ENCODE measurements at regions not wholly inside any gene's neighbourhood (a gene's known extent, or its start where the extent isn't known, plus 50 kb on each side); places are given as distances from the start of the nearest gene placed in this dataset.

DNA sequence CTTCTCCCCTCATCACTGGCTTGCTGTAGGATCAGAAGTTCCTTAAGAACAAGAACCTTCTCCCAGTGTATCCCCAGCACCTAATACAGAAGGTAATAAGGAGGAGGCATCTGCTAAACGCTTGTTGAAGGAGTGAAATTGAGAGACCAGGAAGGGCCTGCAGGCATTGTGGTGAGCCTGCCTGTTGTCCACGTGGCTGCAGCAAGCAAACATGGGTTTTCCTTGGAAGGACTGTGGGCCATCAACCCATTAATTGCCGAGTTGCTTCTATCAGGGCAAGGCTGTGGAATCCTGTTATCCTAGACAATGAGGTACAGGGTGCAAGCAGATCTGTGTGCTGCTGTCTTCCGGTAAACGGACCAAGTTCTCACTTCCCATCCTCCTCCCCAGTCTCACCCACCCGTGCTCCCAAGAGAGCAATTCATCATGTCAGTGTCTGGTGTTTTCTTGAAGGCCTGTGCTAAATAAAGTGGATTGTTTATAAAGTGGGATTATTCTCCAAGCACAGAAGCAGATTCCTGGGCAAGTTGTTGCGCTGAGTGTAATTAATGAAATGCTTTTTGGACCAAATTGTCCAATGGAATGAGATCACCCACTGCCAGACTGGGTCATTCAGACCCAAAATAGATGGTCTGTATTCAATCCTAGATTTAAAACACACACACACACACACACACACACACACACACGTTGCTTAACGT lies 164.6 kb upstream of the CDYL start:
- TF ChIP-seq EP300 (IDR thresholded peaks at IDR 0.05) (peak; percentile 76), POLR2A (IDR thresholded peaks at IDR 0.05; ENCODE audit: low read depth) (no peak)
- TF ChIP-seq, protein P1, sequence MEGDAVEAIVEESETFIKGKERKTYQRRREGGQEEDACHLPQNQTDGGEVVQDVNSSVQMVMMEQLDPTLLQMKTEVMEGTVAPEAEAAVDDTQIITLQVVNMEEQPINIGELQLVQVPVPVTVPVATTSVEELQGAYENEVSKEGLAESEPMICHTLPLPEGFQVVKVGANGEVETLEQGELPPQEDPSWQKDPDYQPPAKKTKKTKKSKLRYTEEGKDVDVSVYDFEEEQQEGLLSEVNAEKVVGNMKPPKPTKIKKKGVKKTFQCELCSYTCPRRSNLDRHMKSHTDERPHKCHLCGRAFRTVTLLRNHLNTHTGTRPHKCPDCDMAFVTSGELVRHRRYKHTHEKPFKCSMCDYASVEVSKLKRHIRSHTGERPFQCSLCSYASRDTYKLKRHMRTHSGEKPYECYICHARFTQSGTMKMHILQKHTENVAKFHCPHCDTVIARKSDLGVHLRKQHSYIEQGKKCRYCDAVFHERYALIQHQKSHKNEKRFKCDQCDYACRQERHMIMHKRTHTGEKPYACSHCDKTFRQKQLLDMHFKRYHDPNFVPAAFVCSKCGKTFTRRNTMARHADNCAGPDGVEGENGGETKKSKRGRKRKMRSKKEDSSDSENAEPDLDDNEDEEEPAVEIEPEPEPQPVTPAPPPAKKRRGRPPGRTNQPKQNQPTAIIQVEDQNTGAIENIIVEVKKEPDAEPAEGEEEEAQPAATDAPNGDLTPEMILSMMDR (IDR thresholded peaks at IDR 0.05) = no peak
